Hematopoietic multipotent progenitor cell treated with erythropoietin and hydrocortisone succinate and interleukin-3 and kit ligand, for 15 days (in vitro differentiated cells): ENCODE measurements at regions not wholly inside any gene's neighbourhood (a gene's known extent, or its start where the extent isn't known, plus 50 kb on each side); places are given as distances from the start of the nearest gene placed in this dataset.
"Not testable (repeated sequence)": the region's sequence is repeated elsewhere in the genome, so short reads cannot be mapped to it uniquely, and the experiment has no call there.

Experiments used
- DNase-seq: peaks from one replicate; pipeline ENCODE4 v3.0.0-alpha.2; 2015; ENCODE audit warnings: low spot score

- DNase-seq: no peak
These were observed 421.9 kb downstream of the PREX1 start for GRCh38 chr20:48405909-48406308.

DNA sequence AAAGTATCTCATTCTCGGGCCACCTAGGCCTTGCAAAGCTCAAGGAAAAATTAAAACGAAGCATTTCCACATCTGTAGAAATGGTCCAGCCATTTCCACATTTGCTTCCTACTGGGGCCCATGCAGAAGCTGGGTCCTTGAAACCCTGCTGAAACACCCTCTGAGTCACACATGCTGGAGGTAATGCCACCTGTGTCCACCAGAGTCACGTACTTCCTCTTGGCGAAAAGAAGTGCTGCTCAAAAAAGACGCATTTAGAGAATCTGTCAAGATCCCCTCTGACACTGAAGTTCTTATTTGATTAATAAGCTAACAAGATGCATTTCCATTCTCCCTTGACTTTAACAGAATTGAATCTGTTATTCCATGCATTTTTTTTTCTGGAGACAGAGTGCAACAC lies 423.2 kb downstream of the PREX1 start:
- DNase-seq: no peak

DNA sequence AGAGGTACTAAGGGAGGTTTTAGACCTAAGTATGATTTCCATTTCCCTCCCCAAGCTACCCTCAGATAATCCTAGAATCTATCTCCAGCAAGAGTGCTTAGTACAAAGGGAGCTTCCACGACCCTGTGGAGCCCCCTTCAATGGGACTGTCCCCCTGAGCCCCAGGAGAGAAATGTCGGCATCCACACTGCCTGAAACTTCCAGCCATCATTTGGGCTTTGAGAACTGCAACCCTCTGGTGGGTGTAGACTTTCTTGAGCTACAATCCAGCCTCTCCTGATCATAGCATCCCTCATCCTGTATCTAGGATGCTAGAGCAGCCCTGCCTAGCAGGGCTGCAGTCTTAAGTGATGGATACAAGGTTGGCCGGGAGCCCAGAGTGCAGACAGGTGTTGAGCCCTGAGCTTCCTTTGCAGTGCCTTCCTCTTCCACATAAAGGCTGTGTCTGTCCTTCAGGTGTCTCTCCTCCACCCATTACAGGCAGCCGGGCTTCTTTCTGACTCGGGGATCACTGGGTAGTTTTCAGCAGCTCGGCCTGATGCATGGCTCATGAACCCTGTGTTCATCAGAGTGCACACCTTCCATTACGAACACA lies 424.5 kb downstream of the PREX1 start:
- no peak for DNase-seq

DNA sequence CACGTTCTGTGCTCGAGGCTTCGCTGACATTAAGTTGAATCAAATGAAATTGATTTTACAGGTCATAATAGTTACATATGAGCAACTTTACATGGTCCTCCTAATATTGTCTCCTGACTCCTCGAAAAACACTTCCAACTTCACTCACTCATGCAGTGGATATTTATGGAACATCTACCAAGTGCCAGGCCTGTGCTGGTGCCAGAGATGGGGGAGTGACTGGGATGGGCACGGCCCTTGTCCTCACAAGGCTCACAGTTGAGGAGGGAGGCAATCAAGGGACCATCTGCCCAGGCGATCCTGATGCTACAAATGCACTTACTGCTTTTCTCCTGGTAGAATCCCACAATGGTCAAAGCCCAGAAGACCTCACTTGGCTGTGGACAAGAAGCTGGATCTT lies 426.4 kb downstream of the PREX1 start:
- no peak for DNase-seq

GRCh38 chr20:48400009-48400408 lies 427.8 kb downstream of the PREX1 start:
- DNase-seq: no peak

DNA sequence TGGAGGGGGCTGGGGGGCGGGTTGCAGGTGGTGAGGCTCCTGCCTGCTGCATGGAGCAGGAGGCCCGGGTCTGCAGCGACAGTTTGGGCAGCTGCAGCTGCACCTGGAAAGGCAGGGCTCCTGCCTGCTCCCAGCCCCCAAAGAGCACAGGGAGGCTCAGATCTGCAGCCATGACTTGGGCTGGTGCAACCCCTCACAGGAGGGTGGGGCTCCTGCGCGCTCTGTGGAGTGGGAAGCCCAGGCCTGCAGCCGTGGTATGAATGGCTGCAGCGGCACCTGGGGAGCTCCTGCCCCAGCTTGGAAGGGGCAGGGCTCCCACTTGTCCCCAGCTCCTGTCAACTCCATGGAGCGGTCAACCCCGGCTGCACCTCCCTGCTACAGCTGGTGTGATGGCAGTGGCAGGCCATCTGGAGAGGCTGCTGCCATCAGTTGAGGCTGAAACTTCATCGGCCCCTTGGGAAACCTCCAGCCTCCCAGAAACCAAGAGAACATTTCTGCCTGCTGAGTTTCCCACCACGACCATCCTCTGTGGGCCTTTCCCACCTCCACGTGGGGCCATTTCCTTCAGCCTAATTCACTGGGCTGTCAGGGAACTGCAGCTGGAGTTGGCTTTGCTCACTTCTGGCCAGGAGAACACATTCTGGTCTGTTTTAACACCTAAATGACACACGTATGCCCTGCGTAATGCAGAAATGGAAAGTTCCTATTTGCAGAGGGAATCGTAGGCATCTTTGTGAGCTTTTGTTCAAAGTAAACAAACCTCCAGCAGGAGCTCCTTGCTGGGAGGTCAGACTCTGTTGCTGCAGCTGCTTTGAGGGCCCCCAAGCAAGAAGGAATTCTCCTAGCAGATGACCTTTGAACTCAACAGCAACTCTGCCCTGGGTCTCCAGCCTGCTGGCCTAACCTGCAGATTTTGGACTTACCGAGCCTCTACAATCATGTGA lies 429.0 kb downstream of the PREX1 start:
- DNase-seq: no peak

DNA sequence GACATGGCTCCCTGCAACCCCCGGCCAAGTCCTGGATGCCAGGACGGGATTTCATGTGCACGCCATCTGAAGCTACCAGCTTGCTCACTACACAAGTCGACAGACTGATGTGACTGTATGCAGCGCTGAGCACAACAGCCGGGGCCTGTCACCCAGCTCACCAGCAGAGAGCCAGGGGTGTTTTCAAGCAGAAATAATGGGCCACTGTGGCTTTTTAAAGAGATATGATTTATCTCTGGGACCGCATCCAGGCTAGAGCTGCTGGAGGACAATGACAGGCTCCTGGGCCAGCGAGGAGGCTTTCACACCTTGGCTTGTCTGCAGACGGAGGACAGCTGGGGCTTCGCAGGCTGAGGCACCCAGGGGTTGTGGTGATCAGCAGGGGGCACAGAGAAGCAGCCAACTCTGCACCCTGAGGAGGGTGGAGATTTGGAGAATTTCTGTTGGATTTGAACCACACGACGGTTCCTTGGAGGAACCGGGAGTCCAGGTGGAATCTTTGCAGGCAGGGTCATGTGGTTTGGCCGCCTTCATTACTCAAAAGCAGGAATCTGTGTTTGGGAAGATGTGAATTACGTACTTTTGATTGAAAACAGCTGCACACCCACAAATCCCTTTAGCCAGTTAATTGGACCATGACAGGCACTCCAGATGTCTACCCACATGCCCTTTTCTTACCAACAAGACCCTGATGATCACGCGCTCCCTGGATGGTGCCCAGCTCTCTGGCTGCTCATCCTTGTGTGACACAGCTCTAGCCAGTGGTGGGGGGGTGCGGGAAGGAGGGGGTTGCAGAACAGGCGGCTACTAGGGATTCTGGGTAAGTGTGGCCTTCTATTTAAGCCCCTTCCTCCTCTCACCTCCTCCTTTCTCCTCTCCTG lies 430.6 kb downstream of the PREX1 start:
- not testable (repeated sequence) for DNase-seq

- DNase-seq: no peak
These were observed 431.8 kb downstream of the PREX1 start for GRCh38 chr20:48395816-48396546.

GRCh38 chr20:48394415-48395081 lies 433.3 kb downstream of the PREX1 start:
- no peak for DNase-seq

DNA sequence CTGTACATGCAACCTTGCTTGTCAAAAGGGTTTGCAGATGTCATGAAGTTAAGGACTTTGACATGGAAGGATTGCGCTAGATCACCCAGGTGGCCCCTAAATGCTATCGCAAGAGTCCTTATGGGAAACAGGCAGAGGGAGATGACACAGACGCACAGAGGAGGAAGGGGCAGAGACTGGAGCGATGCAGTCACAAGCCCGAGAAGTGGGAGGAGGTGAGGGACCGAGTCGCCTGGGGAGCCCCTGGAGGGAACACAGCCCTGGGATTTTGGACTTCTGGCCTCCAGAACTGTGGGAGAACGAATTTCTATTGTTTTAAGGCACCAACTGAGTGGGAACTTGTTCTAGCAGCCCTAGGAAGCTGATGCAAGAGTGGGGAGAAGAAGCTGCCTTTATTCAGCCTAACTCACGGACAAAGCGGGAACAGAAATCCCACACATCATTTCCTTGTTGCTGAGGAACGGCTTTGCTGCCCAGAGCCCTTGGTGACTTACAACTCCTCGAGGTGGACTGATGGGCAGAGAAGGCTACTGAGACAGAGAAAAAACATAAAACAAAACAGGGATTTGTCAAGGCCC lies 434.0 kb downstream of the PREX1 start:
- no peak for DNase-seq

GRCh38 chr20:48393311-48393685 lies 434.5 kb downstream of the PREX1 start:
- DNase-seq: no peak

- no peak for DNase-seq
These were observed 435.1 kb downstream of the PREX1 start for GRCh38 chr20:48392407-48393310.

- no peak for DNase-seq
These were observed 436.8 kb downstream of the PREX1 start for GRCh38 chr20:48390981-48391380.

DNA sequence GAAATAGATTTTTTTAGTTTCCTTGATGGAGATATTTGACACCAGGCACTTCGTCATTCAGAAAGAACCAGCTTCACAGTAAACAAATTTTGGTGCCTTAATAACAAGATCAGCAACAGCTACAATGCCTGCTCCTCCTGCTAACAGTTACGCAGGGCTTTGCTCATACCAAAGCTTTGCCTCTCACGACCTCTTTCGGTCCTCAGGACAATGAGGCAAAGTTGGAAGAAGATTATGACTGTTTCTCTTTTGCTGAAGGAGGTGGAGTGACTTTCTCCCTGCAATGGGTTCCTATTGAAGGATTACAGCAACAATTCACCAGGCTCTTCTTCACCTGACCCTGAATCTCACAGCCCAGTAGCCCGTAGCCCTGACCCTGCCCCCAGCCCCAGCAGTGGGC lies 440.1 kb downstream of the PREX1 start:
- DNase-seq: no peak

GRCh38 chr20:48385527-48385926 lies 442.3 kb downstream of the PREX1 start:
- DNase-seq: no peak

DNA sequence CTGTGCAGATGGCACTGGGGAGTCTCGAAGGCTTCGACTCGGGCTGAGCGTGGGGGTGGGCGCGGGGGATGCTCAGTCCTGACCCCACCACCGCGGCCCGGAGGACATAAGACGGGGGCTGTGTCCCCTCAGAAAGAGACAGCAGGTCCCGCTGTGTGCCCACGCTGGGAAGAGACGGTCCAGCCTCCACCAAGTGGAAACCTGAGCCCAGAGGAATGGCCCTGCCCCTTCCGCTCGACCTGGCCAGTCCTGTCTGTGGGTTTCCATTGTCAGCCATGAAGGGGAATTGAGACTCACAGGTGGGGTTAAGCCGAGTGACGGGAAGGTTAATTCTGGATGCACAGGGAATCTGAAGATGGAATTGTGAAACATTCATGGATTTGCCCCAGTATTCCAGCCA lies 442.7 kb downstream of the PREX1 start:
- no peak for DNase-seq

- DNase-seq: peak; percentile 31
These were observed 443.5 kb downstream of the PREX1 start for GRCh38 chr20:48384147-48384818.

GRCh38 chr20:48383252-48383651 lies 444.5 kb downstream of the PREX1 start:
- no peak for DNase-seq

DNA sequence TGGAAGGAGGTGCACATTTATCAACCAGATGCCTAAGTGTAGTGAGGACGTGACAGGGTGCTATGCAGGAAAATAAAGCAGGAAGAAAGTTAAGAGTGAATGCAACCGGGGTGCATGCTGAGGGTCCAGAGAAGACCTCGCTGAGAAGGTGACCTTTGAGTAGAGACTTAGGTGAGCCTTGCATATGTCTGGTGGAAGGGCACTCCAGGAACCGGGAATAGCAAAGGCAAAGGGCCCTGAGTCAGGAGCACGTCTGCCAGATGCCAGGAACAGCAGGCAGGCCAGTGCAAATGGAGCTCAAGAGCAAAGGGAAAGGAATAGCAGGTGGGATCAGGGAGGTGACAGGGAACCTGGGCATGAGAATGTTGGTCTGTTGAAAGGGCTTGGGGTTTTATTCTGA lies 445.5 kb downstream of the PREX1 start:
- no peak for DNase-seq
